GM21723 (cell line): ENCODE measurements at regions not wholly inside any gene's neighbourhood (a gene's known extent, or its start where the extent isn't known, plus 50 kb on each side); places are given as distances from the start of the nearest gene placed in this dataset.

Experiments used
- ATAC-seq: cut with Tn5 transposase; IDR thresholded peaks from one replicate; pipeline ENCODE4 v1.9.1; 2021; ENCODE audit warnings: mild to moderate bottlenecking, moderate library complexity; ENCODE audit not compliant: unreplicated experiment

DNA sequence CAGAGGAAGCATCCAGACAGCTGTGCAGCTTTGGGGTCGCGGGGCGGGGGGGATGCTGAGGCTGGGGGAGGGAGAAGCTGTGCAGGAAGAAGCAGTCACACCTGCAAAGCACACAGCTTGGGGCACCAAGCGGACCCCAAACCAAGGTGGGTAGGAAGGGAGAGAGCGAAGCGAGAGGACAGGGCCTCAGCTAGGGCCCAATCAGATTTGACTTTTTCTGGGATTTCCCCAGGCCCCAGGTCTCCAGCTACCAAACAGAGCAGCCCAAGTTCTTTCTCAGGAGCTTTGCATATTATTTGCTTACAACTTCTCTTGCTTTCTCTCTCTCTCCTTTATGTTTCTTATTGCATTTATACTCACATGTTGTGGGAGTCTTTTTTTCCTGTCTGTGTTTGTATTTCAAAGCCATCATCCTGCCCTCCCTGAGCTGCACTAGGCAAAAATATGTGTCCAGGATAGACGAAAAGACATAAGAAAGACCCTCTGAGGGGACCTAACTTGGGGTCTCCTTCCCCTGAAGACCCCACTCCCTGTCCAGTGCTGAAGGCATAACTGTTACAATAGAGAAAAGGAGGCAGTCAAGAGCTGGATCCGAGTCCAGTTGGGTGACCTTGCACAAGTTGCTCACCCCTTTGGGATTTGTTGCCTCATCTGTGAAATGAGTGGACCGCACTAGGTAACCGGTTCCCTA is 50.6 kb upstream of the SMNDC1 start:
- ATAC-seq = peak; percentile 28

DNA sequence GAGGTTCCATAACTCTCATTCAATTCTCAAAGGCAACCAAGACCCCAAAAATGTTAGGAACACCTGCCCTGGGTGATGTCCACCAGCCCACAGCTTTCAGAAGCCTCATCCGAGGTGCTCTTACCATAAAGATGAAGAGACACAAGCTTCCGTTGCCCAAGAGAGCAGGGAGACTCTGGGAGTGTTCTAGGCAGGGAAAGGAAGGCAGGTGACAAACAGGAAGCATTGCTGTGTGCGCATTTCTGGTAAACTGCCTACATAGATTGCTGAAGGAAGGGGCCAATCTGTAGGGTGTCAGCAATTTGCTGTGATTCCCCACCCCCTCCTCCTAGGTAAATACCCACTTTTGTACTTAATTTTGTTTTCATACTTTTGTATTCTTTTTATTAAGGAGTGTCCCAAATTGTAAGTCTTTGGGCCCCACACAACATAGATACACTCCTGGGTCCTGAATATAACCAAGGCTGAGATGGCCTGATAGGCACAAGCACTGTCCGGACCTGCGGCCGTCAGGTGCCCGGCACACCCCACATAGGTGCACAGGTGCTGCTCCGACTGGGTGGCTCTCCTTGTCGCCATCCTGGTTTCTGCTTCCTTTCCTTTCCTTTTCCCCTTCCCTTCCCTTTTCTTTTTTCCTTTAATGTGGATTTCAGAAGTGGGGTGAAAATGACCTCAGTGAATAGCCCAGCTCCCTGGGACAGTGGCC is 51.4 kb upstream of the SMNDC1 start:
- ATAC-seq = peak; percentile 19

DNA sequence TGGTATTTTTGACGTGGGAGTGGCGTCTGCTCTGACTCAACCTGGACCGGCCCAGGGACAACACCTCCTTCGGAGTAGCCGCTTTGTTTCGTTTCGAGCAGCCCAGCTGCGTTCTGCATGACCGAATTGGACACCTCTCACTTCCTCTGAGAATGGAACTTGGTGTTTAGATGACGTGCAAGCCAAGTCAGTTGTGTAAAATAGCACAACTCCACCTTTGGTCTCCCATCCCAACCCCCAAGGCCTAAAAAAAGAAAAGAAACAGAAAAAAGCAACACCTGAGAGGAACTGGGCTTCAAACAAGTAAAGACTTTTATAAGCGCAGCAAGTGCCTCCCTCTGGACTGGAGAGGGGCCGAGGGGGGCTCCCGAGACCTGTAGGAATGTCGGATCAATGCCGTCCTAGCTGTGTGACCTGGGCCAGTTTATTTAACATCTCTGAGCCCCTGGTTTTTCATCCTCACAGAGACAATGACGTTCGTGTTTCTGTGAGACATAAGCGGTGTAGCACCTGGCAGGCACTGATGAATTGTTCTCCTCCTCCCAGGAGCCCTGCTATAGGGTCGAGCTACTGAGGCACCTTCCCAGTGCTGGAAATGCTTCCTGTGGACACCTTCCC is 52.0 kb upstream of the SMNDC1 start:
- ATAC-seq = peak; percentile 81

DNA sequence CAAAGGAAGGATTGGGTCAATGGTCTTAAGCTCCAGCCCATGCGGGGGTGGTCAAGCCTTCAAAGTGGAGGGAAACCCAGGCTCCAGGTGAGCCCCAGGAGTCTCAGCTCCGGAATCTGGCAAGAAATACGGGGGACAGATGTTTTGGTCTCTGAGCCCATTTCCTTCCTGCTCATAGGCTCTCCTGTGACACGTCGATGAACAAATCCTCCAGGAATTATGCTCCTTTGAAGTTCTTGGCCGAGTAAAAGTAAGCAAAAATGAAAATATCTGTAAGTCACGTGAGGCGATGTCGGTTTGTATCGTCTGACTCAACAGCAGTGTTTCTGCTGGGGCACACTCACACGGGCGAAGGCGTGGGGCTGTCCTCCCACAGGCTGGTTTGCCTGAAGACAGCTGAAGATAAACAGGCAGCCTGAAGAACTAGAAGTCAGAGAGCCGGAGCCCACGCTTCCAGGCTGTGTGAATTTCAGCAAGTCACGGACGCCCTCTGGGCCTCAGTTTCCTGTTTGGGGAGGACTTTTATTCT is 52.6 kb upstream of the SMNDC1 start:
- peak; percentile 22 for ATAC-seq

DNA sequence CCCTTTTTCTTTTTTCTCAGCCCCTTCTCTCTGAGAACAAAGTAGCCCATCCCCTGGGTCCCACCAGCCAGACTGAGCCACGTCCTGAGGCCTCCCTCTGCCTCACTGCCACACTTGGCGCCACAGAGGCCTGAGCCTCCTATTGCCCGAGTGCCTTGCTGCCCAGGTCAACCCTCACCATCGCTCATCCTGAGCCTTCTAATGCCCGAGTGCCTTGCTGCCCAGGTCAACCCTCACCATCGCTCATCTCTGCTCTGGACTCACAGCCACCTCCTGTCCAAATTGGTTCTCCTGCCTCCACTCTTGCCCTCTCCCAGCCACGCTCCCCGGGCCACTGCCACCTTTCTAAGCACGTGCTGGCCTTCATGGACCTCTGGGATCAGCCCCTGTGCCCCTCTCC is 53.2 kb upstream of the SMNDC1 start:
- ATAC-seq = no peak

DNA sequence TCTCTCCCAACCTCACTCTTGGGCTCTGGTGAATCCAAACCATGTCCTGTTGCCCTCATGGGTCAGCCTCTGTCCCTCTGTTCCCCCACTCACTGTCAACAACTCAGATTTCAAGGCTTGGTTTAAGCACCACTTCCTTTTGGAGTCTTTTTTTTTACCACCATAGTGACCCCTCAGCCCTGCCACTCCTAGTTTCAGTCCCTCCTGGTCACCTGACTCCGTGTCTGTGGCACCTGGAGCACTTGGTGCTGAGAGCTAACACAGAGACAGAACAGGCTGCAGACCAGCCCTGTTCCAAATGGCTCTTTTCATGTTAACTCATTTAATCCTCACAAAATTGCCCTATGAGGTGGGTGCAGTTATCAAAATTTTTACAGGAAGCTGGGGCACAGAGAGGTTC is 53.6 kb upstream of the SMNDC1 start:
- no peak for ATAC-seq

DNA sequence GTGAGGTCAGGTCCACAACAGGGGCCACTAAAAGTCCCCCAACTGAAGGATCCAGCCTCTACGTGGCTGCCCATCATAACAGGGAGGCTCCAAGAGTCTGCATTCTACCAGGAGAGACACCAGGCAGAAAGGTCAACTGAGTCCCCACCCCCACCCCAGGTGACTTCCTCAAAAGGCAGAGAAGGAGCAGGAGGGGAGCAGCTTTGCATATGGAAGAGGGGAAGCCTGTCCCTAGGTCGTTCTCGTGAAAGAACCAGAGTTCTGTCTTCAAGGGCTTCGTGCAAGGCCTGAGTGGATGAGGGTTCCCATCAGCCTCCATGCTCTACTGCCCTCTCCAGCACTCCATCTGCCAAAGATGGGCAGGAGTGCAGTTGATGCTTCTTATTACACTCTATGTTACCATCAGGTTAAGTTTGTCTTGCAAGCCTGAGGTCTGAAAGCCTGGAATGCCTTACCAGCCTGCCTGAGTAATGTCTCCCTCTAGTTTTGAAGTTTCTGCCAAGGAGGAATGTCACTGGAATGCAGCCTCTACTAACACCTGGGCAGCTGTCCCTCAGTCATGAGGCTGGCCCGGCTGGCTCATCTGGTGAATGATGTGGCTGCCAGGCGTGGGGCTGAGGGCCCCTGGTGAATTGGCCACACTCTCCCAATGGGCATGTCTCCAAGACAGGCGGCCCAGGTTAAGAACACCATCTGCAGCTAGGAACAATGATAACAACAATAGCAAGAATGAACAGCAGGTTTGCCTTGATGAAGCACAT is 54.3 kb upstream of the SMNDC1 start:
- no peak for ATAC-seq

DNA sequence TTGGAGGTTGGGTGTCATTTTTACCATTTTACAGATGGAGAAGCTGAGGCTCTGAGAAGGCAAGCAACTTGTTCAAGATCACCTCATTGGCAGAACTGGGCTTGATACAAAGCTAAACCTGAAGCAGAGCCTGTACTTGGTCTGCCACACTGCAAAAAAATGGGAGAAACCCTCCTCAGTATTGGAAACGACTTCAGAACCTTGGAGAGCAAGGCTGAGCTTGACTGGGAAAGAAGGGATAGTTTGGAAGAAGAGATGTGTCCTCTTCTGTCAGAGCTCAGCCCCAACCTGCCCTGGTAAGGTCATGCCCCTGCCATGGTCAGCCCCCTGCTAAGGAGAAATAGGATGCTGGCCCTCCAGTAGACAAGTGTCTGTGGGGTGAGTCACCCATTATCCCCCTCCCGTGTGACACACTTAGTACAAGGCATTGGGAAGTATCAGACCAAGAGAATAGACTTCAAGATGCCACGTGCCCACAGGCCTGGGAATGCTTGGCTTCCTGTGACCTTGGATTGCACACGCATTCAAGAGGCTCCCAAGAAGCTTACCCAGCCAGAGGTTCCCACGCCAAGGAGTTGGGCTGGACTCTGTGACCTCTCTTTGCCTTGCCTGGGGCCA is 56.2 kb upstream of the SMNDC1 start:
- ATAC-seq = no peak

DNA sequence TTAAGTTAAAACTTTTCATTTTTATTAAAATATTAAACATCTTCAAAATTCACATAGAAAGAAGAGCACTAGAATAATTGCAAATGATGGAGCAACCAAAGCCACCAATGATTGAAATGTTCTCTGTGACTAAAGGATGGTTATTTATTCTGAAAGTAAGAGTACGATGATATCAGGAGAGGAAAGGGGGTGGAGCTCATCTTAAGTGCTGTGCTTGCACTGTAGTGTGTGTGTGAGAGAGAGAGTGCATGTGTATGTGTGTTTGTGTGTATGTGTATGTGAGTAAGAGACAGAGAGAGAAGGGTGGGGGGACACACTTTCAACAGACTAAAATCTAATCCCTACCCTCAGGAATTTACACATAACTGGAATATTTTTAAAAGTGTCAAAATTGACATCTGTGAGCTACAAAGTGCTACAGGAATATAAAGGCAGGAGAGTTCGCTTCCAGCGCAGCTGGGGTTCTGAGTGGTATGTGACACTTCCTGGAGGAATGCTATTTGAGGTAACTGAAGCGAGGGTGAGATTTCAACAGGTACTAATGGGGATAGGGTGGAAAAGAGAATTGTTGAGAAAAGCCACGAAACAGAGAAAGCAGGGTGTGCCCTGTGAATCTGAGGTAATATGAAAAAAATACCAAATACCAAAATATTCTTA is 57.2 kb upstream of the SMNDC1 start:
- ATAC-seq = no peak

DNA sequence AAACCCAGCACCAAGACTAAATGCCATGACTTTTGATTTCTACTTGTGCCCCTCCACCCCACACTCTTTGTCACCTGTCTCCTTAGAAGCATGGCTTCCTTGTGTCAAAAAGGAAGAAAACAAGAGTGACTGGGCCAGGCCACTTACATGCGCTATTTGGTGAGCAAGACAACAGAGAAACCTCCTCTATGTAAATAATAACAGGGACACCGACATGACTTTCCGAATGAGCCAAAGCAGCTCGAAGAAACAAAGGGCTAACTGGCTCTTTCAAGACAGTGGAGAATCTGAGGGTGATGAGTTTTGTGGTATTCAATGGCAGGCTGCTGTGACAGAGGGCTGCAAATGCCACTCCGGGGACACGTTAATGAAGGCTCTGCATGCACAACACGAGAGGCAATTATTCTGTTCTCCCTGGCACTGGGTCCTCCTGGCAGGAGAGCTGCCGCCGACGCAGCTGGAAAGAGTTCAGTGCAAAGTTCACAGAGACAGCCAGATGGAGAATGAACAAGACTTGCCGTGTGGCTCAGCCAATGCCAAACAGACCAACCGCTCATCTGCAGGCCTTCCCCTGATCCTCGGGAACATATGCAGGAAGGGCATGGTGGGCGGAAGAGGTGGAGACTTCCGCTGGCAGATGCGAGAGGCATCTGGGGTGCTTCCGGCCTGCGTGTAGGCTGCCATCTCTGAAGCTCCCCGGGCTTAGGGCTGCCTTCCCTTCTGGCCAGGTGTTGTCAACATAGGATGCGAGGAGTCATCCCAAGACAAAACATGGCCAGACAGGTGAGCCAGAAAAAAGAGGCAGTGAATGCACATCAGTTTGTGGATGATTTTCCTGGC is 59.1 kb upstream of the SMNDC1 start:
- no peak for ATAC-seq

DNA sequence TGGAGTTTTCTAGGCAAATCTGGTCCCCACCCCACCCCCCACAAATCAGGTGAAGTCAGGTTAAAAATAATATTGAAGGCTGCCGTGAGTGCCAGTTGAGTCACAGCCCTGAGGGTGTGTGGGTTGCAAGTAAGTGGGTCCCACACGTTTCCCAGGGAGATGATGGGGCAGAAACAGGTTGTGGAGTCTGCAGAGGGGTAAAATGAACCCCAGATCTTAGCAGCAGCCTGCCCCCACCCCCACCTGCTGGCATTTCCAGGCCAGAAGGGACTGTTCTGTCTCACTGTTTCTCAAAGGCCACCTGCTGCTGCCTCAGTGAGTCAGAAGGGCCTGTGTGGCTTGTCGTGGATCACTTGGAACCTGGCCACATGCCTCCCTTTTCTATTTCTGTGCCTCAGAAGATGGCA is 59.8 kb upstream of the SMNDC1 start:
- ATAC-seq = no peak

DNA sequence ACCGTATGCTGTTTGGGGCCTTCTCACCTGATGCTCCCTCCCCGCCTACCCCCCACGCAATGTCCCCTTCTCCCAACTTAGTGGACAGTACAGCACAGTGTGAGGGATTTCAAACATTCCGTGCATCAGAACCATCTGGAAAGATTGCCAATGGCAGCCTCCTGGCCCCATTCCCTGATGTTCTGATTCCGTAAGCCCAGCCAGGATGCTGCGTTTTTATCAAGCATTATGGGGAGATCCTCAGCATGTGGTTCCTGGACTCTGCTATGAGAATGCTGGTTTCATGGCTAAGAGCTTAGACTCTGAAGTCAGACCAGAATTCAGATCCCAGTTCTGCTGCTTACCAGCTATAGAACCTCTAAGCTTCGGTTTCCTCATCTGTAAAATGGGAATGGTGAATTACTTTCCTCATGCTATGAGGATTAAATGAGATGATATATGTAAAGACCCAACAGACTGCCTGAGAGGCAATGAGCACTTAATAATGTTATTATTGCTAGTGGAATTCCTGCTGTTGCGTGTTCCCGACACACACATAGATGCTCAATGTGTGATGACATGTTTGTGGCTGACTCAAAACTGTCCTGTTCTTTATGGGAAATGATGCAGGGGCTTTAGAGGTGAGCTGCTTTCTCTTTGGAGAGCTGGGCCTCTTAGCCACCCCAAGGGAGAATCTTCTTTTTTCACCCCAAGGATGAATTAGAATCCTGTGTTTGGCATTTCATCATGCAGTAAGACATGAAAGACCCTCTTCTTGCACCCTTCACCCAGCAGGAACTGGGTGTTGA is 60.8 kb upstream of the SMNDC1 start:
- ATAC-seq = no peak

DNA sequence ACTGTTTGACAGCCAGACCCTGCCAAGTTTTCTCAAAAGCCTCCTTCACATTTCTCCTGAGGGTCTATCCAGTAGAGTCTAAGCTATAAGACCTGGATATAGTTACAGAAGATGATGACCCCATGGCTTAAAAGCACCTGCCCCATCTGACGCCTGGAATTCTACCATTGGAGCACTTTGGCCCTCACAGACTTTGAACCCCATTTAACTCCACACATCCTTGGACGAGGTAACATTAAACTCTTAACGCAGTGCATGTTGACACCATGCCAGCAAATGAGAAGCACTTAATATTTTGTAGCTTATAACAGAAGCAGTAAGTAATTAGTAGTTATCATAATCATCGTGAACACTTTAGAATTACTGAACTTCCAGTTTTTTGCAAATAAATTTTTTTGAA is 61.9 kb upstream of the SMNDC1 start:
- no peak for ATAC-seq

DNA sequence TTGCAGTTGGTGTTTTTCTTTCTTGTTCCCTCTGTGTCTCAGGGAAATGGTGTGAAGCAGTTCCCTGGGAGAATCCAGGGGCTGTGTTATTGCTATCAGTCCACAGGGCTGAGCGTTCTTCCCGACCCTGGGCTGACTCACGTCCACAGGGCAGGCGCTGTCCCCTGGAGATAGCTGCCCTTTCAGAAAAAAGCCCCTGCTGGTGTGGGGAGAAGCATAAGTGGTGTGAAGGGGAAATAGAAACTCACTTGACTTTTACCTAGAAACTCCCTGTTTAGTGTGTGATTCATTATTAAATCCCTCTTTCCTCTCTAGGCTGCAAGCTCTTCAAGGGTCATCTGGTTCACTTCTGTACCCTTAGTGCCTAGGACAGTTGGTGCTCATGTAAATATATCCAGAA is 63.3 kb upstream of the SMNDC1 start:
- peak; percentile 66 for ATAC-seq

DNA sequence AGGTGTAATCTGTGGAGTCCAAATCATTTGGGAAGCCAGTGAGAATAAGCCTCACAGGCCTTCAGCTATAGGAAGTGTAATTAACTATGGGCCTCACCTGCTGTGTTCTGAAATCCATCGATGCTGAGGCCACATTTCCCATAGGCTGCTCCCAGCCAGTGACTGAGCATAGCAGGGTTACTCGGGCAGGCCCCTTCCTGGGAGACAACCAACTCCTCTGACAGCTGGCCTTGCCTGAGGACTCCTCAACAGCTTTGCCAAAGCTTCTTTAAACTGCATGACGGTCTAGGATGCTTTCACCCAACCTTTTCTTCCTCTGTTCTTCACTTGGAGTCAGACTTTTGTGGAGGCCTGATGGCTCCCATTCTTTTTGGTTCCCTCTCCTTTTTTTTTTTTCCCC is 63.8 kb upstream of the SMNDC1 start:
- ATAC-seq = no peak

DNA sequence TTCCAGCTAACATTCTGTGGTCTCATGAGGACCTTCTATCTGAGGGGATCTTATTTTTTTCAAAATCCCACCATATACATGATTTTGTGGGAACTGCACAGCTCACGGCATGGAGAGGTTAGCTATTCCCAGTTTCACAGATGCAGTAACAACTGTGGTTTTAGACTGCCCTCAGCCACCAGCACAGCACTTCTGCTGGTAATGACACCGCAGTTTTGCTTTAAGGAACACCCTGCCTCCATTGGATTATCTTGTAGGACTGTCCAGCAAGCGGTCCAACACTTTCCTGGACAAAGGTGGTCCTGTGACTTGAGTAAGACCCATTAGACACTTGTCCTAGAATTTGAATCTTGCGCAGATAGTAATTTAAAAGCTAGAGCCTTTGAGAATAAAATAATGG is 65.3 kb upstream of the SMNDC1 start:
- no peak for ATAC-seq

DNA sequence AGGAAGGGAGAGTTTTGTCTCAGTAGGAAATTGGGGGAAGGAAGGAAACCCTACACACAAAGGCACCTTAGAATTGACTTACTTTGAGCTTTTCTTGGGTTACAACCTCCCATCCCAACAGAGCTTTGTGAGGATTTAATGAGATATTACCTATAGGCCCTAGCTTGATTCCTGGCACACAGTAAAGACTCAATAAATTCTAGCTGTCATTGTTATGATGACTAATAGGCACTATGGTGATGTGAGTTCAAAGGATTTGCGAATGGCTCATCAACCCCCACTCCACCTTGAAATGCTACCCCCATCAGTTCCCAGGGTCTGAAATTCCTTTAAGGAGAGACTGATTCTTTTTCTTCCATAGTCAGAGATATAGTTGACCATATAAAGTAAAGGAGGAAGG is 67.9 kb upstream of the SMNDC1 start:
- no peak for ATAC-seq

DNA sequence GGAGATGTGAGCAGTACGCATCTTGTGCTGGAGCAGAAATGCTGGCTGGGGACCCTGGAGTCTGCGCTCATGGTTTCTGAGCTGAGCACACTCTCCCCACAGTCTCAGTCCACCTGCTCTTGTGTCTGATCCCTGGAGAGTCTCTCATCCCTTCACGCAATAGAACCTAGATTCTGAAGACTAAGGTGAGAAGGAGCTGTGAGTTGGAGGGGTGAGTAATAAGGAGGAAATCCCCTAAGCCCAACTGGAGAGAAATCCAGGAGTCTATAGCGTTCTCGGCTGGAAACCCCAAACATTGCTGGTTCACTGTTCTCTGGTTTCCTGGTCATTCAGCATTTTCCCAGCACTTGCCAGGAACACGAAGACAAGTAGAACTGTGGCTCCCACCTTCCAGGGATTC is 68.3 kb upstream of the SMNDC1 start:
- no peak for ATAC-seq
